Natural killer cell (primary cell): ENCODE measurements at regions not wholly inside any gene's neighbourhood (a gene's known extent, or its start where the extent isn't known, plus 50 kb on each side); places are given as distances from the start of the nearest gene placed in this dataset.

Source experiments
- ATAC-seq, 3 donors: fragments of 150-1000 bp in 2 of 3; fragments of 200-7000 bp in 1 of 3; cut with Tn5 transposase; 1 replicate in 1 of 3; 2 replicates in 2 of 3; pipeline ENCODE4 v1.10.0; 2021; ENCODE audit warnings: mild to moderate bottlenecking in 2 of 3, moderate library complexity in 2 of 3
- DNase-seq, 2 donors: peaks; one replicate each; pipeline versions ENCODE4 v3.0.0 to v3.0.0-alpha.2; 2013 to 2021; ENCODE audit warnings: mixed read lengths in 1 of 2
- H3K27ac ChIP-seq: one replicate; pipeline ENCODE4 v1.5.1; 2013; ENCODE audit warnings: mild to moderate bottlenecking, low read length
- H3K27me3 ChIP-seq: one replicate; pipeline ENCODE4 v1.6.1; 2013; ENCODE audit warnings: low read length; ENCODE audit not compliant: control insufficient read depth, insufficient read depth
- H3K36me3 ChIP-seq: one replicate; pipeline ENCODE4 v1.6.1; 2013; ENCODE audit warnings: low read length; ENCODE audit not compliant: control insufficient read depth, insufficient read depth
- H3K4me1 ChIP-seq: one replicate; pipeline ENCODE4 v1.6.1; 2013; ENCODE audit warnings: low read length; ENCODE audit not compliant: control insufficient read depth, insufficient read depth
- H3K4me3 ChIP-seq: one replicate; pipeline ENCODE4 v1.5.1; 2013; ENCODE audit warnings: low read length
- H3K9me3 ChIP-seq: one replicate; pipeline ENCODE4 v1.6.1; 2013; ENCODE audit warnings: low read length; ENCODE audit not compliant: control insufficient read depth, insufficient read depth
- H3K27ac Mint-ChIP-seq, 2 donors: one replicate each; pipeline ENCODE4 v1.8.0; 2022; ENCODE audit warnings: mild to moderate bottlenecking in 2 of 2, mixed read lengths in 2 of 2, moderate library complexity in 1 of 2
- H3K27me3 Mint-ChIP-seq, 2 donors: one replicate each; pipeline ENCODE4 v1.8.0; 2022; ENCODE audit warnings: low read depth in 2 of 2, mixed read lengths in 2 of 2
- H3K36me3 Mint-ChIP-seq: one replicate; pipeline ENCODE4 v1.8.0; 2022; ENCODE audit warnings: mixed read lengths
- H3K4me1 Mint-ChIP-seq, 2 donors: one replicate each; pipeline ENCODE4 v1.8.0; 2022; ENCODE audit warnings: mixed read lengths in 2 of 2
- H3K4me3 Mint-ChIP-seq: one replicate; pipeline ENCODE4 v1.8.0; 2022; ENCODE audit warnings: mild to moderate bottlenecking, moderate library complexity, mixed read lengths
- H3K9me3 Mint-ChIP-seq, 2 donors: one replicate each; pipeline ENCODE4 v1.8.0; 2022; ENCODE audit warnings: mixed read lengths in 2 of 2
- CTCF ChIP-seq: fragments of 200-600 bp; IDR thresholded peaks from one replicate; pipeline ENCODE4 v1.8.0; 2022; ENCODE audit warnings: antibody characterized with exemption
- WGBS: methylation state at CpG from one replicate; pipeline ENCODE4 v1.1.7; 2013; ENCODE audit warnings: missing lambda C conversion rate; ENCODE audit not compliant: insufficient coverage; 5-methylcytosine and 5-hydroxymethylcytosine counted together
- intact Hi-C: fragments of 100-400 bp; cut with micrococcal nuclease; formaldehyde crosslinking; loops from one replicate; pipeline ENCODE4 v1.14.2; 2022

GRCh38 chr1:239678181-239678580 lies 291.8 kb downstream of the CHRM3 start:
- Mint-ChIP-seq H3K36me3 (no peaks in the 10 kb centered on the region), H3K27me3 (no peaks in the 10 kb centered on the region), H3K27ac (no peak overlapping the region), H3K4me1 (no peaks in the 10 kb centered on the region), H3K4me3 (no peak overlapping the region), H3K9me3 (no peaks in the 10 kb centered on the region)
- intact Hi-C loops, result no loop called here
- Histone ChIP-seq H3K4me3 (no peak overlapping the region), H3K9me3 (no peaks in the 10 kb centered on the region), H3K27me3 (no peaks in the 10 kb centered on the region), H3K27ac (no peak overlapping the region), H3K4me1 (no peaks in the 10 kb centered on the region), H3K36me3 (no peaks in the 10 kb centered on the region)
- DNase-seq (no peak), ATAC-seq (no peak)
- WGBS, result 89% methylated on average over 1 of the region's 2 CpGs
- no peak for TF ChIP-seq CTCF

GRCh38 chr1:239682046-239682445 lies 295.7 kb downstream of the CHRM3 start:
- no peak overlapping the region for H3K27ac ChIP-seq
- Mint-ChIP-seq H3K4me1 (no peaks in the 10 kb centered on the region), H3K9me3 (no peaks in the 10 kb centered on the region), H3K27ac (no peak overlapping the region), H3K27me3 (no peaks in the 10 kb centered on the region), H3K4me3 (no peak overlapping the region), H3K36me3 (no peaks in the 10 kb centered on the region)
- no peaks in the 10 kb centered on the region for H3K27me3 ChIP-seq
- H3K4me3 ChIP-seq, result no peak overlapping the region
- 85% methylated on average over 2 of the region's 3 CpGs for WGBS
- intact Hi-C loops, result no loop called here
- ATAC-seq (no peak), DNase-seq (no peak)
- H3K9me3 ChIP-seq, result no peaks in the 10 kb centered on the region
- no peaks in the 10 kb centered on the region for H3K36me3 ChIP-seq
- no peak for TF ChIP-seq CTCF
- H3K4me1 ChIP-seq, result no peaks in the 10 kb centered on the region

GRCh38 chr1:239682960-239683359 lies 296.6 kb downstream of the CHRM3 start:
- Mint-ChIP-seq H3K27me3 (no peaks in the 10 kb centered on the region), H3K27ac (no peak overlapping the region), H3K36me3 (no peaks in the 10 kb centered on the region), H3K4me3 (no peak overlapping the region), H3K4me1 (no peaks in the 10 kb centered on the region), H3K9me3 (no peaks in the 10 kb centered on the region)
- DNase-seq (no peak), ATAC-seq (no peak)
- Histone ChIP-seq H3K4me3 (no peak overlapping the region), H3K36me3 (no peaks in the 10 kb centered on the region), H3K27me3 (no peaks in the 10 kb centered on the region), H3K4me1 (no peaks in the 10 kb centered on the region), H3K27ac (no peak overlapping the region), H3K9me3 (no peaks in the 10 kb centered on the region)
- TF ChIP-seq CTCF, result no peak
- WGBS, result no CpG with 5 or more reads among the region's 2 CpGs
- intact Hi-C loops, result no loop called here

GRCh38 chr1:239686386-239686785 lies 300.0 kb downstream of the CHRM3 start:
- H3K9me3 Mint-ChIP-seq, result no peaks in the 10 kb centered on the region
- TF ChIP-seq CTCF, result no peak
- Histone ChIP-seq H3K4me3 (no peak overlapping the region), H3K27me3 (no peaks in the 10 kb centered on the region), H3K4me1 (no peaks in the 10 kb centered on the region), H3K27ac (no peak overlapping the region), H3K36me3 (no peaks in the 10 kb centered on the region), H3K9me3 (no peaks in the 10 kb centered on the region)
- no peak for ATAC-seq
- no peaks in the 10 kb centered on the region for H3K36me3 Mint-ChIP-seq
- no peaks in the 10 kb centered on the region for H3K4me1 Mint-ChIP-seq
- no peak for DNase-seq
- 76% methylated on average over 2 of the region's 2 CpGs for WGBS
- H3K27me3 Mint-ChIP-seq, result no peaks in the 10 kb centered on the region
- H3K4me3 Mint-ChIP-seq, result no peak overlapping the region
- no peak overlapping the region for H3K27ac Mint-ChIP-seq
- intact Hi-C loops, result no loop called here
